ENCODE measurements at regions not wholly inside any gene's neighbourhood (a gene's known extent, or its start where the extent isn't known, plus 50 kb on each side); places are given as distances from the start of the nearest gene placed in this dataset.

DNA sequence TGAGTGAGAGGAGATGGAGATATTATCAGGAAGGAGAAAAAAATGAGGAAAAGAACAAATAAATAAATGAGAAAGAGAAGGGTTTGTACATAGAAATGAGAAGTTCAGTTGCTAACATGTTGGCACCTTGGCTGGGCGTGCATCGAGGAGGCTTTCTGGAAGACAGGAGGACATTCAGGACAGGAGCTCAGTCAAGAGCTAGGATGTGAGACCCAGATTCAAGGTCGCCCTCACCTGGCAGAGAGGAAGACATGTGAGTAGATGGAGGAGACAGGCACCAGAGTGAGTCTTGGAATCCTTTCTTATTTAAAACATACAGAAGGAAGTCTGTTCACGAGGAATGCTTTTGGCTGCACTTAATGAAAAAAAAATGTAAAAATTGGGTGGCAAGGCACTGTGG, 640.9 kb downstream of the NPHP4 start:
- DNase-seq (ENCODE audit: insufficient read length, low spot score) (no peak), FAIRE-seq (no peak)
- TF ChIP-seq POLR2A (IDR thresholded peaks at IDR 0.05; ENCODE audit: low read depth, low read length), result no peak

DNA sequence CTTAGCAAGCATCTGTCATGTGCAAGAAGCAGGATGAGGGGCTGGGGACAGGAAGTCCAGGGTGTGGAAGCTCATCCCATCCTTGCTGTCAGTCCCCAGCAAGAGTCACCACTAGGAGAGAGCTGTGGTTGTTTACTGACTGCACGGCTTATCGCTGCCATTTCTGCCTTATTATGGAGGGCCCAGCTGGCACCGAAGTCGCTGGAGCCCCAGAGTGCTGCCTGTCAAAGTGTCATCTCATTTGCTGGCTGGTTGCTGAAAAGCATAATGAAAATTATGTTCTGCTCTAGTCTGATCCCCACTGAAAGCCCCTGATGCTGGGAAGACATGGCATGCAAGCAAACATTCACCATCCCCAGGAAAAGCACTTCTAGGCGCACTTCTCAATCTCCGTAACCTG, 642.7 kb downstream of the NPHP4 start:
- DNase-seq (ENCODE audit: insufficient read length, low spot score) (no peak), FAIRE-seq (no peak)
- TF ChIP-seq POLR2A (IDR thresholded peaks at IDR 0.05; ENCODE audit: low read depth, low read length), result no peak

DNA sequence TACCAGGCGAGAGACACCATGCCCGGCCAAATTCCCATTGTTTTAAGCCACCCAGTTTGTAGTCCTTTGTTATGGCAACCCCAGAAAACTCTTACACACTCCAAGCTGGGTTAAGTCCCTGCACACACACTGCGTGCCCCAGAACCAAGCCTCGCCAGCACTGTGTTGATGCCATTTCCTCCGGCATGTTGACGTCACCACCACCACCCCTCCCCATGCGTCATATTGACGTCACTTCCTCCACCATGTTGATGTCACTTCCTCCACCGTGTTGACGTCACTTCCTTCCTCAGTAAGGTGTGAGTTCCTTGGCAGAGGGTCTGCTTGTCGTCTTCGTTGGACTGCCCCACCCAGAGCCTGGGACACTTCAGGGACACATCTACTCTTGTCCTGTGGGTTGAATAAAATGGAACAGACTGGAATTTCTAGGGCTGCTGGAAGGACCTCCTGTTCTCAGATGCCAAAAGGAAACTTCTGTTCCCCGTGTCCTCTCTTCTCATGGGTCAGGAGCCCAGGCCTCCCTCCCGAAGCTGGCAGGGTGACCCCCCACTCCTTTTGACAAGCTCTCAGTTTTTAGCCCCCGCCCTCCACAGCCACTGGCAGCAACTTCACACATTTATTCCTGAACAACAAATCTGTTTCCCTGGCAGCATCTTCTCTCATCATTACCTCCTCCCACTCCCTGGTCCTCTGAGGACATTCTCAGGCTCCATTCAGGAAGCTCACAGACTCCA, 643.3 kb downstream of the NPHP4 start:
- FAIRE-seq (no peak), DNase-seq (ENCODE audit: insufficient read length, low spot score) (no peak)
- TF ChIP-seq POLR2A (IDR thresholded peaks at IDR 0.05; ENCODE audit: low read depth, low read length), result no peak

DNA sequence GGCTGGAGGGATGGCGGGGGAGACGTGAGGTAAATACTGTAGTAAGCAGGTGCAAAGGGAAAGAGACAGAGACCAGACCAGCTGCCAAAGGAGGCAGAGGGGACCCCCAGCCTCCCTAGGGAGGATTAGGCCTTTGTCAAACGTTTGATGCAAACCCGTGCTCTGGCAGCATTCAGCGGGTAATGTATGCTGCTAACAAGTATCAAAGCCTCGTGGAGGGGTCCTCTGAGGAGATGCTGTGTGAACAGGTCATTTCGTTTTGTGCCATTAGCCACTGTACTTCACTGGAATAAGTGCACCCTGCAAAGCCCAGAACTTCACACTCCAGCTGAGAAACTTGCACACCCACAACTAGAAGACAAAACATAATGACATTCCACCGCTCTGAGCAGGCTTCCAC, 644.5 kb downstream of the NPHP4 start:
- no peak for TF ChIP-seq POLR2A (IDR thresholded peaks at IDR 0.05; ENCODE audit: low read depth, low read length)
- DNase-seq (ENCODE audit: insufficient read length, low spot score), result no peak
- FAIRE-seq, result no peak

DNA sequence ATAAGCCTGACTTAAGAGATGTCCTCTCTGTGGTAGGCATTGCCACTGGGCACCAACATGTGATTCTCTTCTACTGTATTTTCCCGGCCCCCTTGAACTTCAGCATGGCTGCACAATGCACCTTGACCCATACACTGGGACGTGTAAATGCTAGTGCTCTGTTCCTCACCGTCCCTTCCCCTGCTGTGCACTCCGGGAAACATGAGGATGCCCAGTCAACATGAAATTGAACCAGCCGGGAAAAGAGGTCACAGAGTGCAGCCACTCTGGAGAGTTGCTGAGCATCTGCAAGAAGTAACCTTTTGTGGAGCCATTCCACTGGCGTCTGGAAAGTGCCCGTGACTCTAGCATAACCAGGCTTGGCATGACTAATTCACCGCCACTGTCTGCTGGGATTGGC, 646.7 kb downstream of the NPHP4 start:
- FAIRE-seq, result no peak
- no peak for TF ChIP-seq POLR2A (IDR thresholded peaks at IDR 0.05; ENCODE audit: low read depth, low read length)
- no peak for DNase-seq (ENCODE audit: insufficient read length, low spot score)

DNA sequence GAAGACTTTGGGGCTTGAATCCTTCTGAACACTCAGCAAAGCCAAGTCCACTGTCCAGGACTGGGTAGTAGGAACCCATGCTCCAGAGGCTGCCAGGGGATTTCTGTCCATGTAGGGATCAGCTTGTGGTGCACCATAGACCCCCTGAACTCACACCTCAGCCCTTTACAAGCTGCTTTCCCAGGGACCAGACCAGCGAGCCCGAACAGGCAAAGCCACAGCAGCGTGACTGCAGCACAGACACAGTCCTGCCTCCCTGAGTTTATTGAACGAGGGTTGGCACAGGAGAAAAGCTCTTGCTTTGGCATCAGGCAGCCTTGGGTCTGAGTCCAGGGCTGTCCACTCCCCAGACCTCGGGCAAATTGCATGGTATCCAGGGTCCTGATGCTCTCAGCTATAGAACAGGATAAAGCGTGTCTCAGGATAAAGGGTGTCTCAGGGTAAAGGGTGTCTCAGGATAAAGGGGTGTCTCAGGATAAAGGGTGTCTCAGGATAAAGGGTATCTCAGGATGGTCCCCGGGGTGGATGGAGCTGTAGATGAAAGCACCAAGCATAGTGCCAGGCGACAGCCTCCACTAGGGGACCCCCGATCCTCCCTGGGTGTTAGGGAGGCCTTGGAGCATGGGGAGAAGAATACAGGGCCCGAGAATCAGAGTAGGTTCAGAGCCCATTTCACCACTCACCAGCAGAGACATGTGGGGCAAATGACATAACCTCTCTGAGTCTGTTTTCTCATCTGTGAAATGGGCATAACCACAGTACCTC, 648.8 kb downstream of the NPHP4 start:
- TF ChIP-seq POLR2A (IDR thresholded peaks at IDR 0.05; ENCODE audit: low read depth, low read length), result no peak
- DNase-seq (ENCODE audit: insufficient read length, low spot score), result no peak
- no peak for FAIRE-seq

DNA sequence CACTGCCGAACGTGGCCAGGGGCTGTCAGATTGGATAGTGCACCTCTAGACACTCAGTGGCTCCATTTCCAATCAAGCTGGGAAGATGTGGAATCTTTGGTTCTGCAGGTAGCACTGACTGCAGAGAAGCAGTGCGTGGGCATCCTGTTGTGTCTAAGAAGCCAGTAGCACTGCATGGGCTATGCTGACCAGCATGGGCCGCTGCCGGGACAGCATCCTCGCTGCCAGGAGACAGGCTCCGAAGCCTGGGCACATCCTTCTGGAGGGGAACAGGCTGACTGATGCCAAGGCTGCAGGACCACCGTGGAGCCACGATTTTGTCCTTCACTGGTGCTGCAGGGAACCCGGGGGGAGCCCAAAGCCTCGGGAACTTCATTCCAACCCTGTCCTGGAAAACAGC, 649.4 kb downstream of the NPHP4 start:
- FAIRE-seq (no peak), DNase-seq (ENCODE audit: insufficient read length, low spot score) (no peak)
- TF ChIP-seq POLR2A (IDR thresholded peaks at IDR 0.05; ENCODE audit: low read depth, low read length), result no peak

DNA sequence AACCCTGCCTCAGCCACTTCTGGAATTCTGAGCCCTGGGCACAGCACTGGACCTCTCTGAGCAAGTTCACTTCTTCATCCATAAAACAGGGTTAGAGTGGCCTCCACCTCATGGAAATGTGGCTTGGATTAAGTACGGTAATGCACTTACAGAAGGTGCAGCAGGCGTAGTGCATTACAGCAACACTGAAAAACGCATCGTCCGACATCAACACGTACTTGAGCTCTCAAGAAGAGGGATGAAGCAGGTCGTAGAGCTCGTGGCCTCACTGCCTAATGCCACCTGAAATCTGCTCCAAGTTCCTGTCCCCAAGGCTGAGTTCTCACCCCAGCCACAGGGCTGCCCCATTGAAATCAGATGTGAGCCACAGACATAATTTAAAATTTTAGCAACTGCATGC, 650.1 kb downstream of the NPHP4 start:
- TF ChIP-seq POLR2A (IDR thresholded peaks at IDR 0.05; ENCODE audit: low read depth, low read length), result no peak
- no peak for FAIRE-seq

DNA sequence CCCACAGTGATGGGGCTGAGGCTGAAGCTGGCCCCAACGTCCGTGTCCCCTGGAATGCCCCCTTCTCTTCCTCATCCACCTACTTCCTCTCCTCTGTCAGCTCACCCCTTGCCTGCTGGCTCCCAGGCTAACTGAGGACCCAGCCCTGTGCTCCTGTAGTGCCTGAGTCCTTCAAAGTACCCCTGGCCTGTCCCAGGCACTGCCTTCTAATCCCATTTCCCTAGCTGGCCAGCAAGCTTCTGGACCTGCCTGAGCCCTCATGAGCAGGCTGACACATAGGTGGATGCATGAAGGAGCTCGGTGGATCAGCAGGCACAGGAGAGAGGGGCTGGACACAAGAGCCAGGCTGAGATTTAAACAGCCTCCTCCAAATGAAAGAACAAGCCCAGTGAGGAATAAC, 650.8 kb downstream of the NPHP4 start:
- FAIRE-seq (no peak), DNase-seq (ENCODE audit: insufficient read length, low spot score) (no peak)
- TF ChIP-seq POLR2A (IDR thresholded peaks at IDR 0.05; ENCODE audit: low read depth, low read length), result no peak

More for the DNA sequence above, 650.1 kb downstream of the NPHP4 start:
- DNase-seq (ENCODE audit: insufficient read length, low spot score), result no peak

DNA sequence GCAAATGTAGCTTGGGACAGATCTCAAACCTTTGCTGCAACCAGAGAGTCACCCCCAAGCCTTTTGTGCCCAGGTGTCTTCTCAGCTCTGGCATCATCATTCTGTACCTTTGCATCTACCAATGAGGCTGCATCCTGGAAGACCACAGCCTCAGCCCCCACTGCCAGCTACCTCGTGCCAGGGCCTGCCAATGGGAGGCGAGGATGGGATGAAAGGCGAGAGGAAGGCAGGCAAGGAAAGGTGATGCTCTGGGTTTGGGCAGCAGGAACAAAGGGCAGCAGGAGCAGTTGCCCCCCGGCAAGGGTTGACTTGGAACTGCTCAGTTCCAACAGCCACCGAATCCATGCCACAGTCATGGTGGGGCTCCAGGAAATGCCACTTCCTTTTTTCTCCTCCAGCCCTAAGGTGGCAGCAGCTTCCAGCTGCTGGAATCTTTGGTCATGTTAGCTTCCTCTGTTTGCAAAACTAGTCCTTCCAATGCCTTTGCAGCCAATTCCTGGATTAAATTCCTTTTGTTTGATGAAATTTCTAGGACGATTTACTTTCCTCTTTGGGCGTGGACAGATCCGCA, 651.6 kb downstream of the NPHP4 start:
- FAIRE-seq (no peak), DNase-seq (ENCODE audit: insufficient read length, low spot score) (no peak)
- no peak for TF ChIP-seq POLR2A (IDR thresholded peaks at IDR 0.05; ENCODE audit: low read depth, low read length)

DNA sequence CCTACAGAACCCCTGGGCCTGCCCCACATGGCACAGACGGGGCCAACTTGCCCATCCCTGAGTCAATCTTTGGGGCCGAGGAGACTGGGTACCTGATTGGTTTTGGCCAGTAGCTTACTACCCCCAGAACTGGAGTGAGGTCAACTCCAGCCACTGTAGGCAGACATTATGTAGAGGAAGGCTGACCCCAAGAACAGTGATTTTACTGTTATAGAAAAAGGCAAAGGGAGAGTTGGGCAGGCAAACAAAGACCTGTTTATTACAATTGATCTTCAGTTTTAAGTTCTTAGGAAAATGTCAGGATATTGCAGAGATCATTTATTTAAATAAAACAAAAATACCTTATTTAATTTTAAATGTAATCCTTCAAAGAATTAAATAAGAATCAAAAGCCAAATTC, 653.8 kb downstream of the NPHP4 start:
- DNase-seq (ENCODE audit: insufficient read length, low spot score) (no peak), FAIRE-seq (no peak)
- TF ChIP-seq POLR2A (IDR thresholded peaks at IDR 0.05; ENCODE audit: low read depth, low read length), result no peak

DNA sequence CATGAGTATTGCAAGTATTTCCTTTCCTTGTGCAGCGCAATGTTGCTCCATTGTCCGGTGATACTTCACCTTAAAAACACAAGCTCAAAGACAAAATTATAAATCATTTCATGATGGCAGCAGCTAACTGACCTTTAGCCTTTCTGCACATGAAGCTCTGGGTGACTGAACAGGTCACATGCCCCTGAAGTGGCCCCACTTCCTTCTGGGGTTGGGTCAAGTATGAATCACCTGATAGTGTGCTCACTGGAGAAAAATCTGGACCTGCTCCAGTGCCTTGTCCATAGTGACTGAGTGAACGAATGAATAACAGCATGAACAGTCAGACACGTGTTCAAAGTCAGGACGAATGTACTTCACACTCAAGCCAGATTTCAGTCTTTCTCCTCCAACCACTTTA, 658.9 kb downstream of the NPHP4 start:
- FAIRE-seq (no peak), DNase-seq (ENCODE audit: insufficient read length, low spot score) (no peak)
- no peak for TF ChIP-seq POLR2A (IDR thresholded peaks at IDR 0.05; ENCODE audit: low read depth, low read length)

DNA sequence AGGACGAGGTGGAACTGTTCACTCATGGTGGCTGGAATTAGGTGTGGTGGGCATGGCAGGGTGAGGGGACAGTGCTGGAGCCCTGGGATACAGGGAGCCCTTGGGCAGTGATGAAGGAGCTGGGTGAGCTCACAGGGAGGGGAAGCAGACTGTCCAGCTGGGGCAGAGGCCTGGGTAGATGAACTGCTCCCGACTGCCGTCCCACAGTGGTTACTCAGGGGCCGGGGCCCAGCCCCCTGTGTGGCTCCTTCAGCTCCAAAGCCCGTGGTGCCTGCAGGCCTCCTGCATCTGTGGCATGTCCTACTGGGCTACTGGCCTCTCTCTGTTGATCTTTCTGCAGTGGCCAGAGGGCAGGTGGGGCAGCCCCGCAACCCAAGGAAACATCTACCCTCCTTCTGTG, 661.1 kb downstream of the NPHP4 start:
- TF ChIP-seq POLR2A (IDR thresholded peaks at IDR 0.05; ENCODE audit: low read depth, low read length), result no peak
- no peak for FAIRE-seq
- DNase-seq (ENCODE audit: insufficient read length, low spot score), result no peak

DNA sequence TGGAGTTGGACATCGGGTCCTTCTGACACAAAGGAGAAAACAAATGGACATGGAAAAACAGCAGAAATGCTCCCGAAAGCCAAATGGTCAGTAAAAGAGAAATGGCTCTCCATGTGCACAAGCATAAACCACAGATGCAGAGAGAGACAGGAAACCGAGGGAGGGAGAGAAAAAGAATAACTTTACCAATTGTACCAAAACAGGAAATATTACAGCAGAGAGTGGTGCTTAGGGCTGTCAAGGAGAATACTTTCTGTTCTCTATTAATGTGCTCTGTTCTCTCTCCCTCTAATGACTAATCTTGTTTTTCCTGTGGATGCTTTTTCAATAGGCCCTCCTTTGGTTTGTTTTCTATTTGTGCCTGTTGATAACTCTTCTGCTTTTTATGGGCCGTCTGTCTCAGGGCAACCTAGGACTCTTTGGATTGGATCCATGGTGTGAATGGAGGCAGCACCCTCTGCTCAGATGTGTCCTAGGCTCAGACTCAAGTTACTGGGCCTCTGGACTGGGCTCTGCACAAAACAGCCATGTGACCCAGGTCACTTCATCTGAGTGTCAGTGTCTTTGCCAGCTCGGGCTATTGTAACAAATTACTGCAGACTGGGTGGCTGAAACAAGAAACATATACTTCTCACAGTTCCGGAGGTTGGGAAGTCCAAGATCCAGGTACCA, 663.0 kb downstream of the NPHP4 start:
- FAIRE-seq (no peak), DNase-seq (ENCODE audit: insufficient read length, low spot score) (no peak)
- no peak for TF ChIP-seq POLR2A (IDR thresholded peaks at IDR 0.05; ENCODE audit: low read depth, low read length)
